H1 (cell line): ENCODE measurements at regions not wholly inside any gene's neighbourhood (a gene's known extent, or its start where the extent isn't known, plus 50 kb on each side); places are given as distances from the start of the nearest gene placed in this dataset.

Experiments used
- CBX8 ChIP-seq: fragments of 300-800, 300-1000 bp; sonication (generic); IDR thresholded peaks from 2 replicates; pipeline ENCODE4 v1.7.1; 2016; ENCODE audit warnings: low read depth, low read length, borderline replicate concordance
- CREB1 ChIP-seq: IDR thresholded peaks from 2 replicates; pipeline ENCODE4 v1.6.1; 2012; ENCODE audit warnings: inconsistent platforms
- CTCF ChIP-seq, 3 experiments: IDR thresholded peaks; 1 replicate in 2 of 3; 2 replicates in 1 of 3; pipeline versions ENCODE4 v1.5.1 to v1.6.1; 2011; ENCODE audit warnings: low read length in 3 of 3, mild to moderate bottlenecking in 3 of 3, inconsistent platforms in 2 of 3, low read depth in 1 of 3, moderate library complexity in 1 of 3; ENCODE audit not compliant: insufficient read depth in 1 of 3; ENCODE audit errors: control extremely low read depth in 1 of 3
- GTF2F1 ChIP-seq: IDR thresholded peaks from 2 replicates; pipeline ENCODE4 v1.6.1; 2012; ENCODE audit warnings: low read depth, low read length, improper control_type of control experiment, borderline replicate concordance
- POLR2AphosphoS5 ChIP-seq: IDR thresholded peaks from 2 replicates; pipeline ENCODE4 v1.6.1; 2011; ENCODE audit warnings: low read depth, low read length
- RAD21 ChIP-seq, 2 experiments: IDR thresholded peaks in 1 of 2; conservative IDR thresholded peaks in 1 of 2; 2 replicates each; pipeline ENCODE4 v1.6.1; 2011; ENCODE audit warnings: low read depth in 2 of 2, low read length in 2 of 2, improper control_type of control experiment in 1 of 2, inconsistent platforms in 1 of 2, mild to moderate bottlenecking in 1 of 2, moderate library complexity in 1 of 2
- RFX5 ChIP-seq: IDR thresholded peaks from 2 replicates; pipeline ENCODE4 v1.6.1; 2011; ENCODE audit warnings: low read depth, low read length, improper control_type of control experiment, borderline replicate concordance
- RNF2 ChIP-seq: fragments of 200-900, 300-1000 bp; sonication (generic); IDR thresholded peaks from 2 replicates; pipeline ENCODE4 v1.7.1; 2016; ENCODE audit warnings: borderline replicate concordance, low read depth, mild to moderate bottlenecking, antibody characterized with exemption, low read length; ENCODE audit not compliant: poor library complexity, severe bottlenecking; ENCODE audit errors: missing control alignments
- TAF1 ChIP-seq: IDR thresholded peaks from 2 replicates; pipeline ENCODE4 v1.6.1; 2011; ENCODE audit warnings: mild to moderate bottlenecking, low read depth, low read length
- TCF12 ChIP-seq: IDR thresholded peaks from 2 replicates; pipeline ENCODE4 v1.6.1; 2011; ENCODE audit warnings: low read depth, mild to moderate bottlenecking, low read length

- TF ChIP-seq CTCF (IDR thresholded peaks at IDR 0.05; ENCODE audit: control extremely low read depth in 1 of 3, insufficient read depth in 1 of 3, low read depth in 1 of 3, low read length in 3 of 3) = no peak
- no peak for TF ChIP-seq CREB1
- no peak for TF ChIP-seq POLR2AphosphoS5
- no peak for TF ChIP-seq RNF2
- no peak for TF ChIP-seq TCF12
- no peak for TF ChIP-seq RFX5
- no peak for TF ChIP-seq CBX8
- TF ChIP-seq RAD21 (IDR thresholded peaks at IDR 0.05 in 1 of 2, conservative IDR thresholded peaks at IDR 0.05 in 1 of 2; ENCODE audit: low read depth in 2 of 2, low read length in 2 of 2) = no peak
- no peak for TF ChIP-seq GTF2F1
- TF ChIP-seq TAF1 = no peak
These were observed 460.0 kb downstream of the CNTN6 start for GRCh38 chr3:1552831-1553230.
